AG04450 (cell line): ENCODE measurements at regions not wholly inside any gene's neighbourhood (a gene's known extent, or its start where the extent isn't known, plus 50 kb on each side); places are given as distances from the start of the nearest gene placed in this dataset.

Experiments
- CTCF ChIA-PET: fragments of 300-600, 350-600 bp; formaldehyde crosslinking; extraction: SDS; loops from one replicate; lab custom pipeline; 2022; ENCODE audit warnings: antibody characterized with exemption, inconsistent platforms; lab: Charles Lee
- POLR2A ChIA-PET: fragments of 350-600 bp; formaldehyde crosslinking; extraction: SDS; loops from one replicate; lab custom pipeline; 2021; ENCODE audit warnings: antibody characterized with exemption, inconsistent platforms; lab: Yijun Ruan, JAX
- DNase-seq: peaks from one replicate; pipeline ENCODE4 v3.0.0-alpha.2; 2011; ENCODE audit warnings: low read depth, low spot score
- H3K27ac ChIP-seq: one replicate; pipeline ENCODE4 v1.5.1; 2012; ENCODE audit warnings: low read depth, low read length, control low read depth
- H3K27me3 ChIP-seq: one replicate; pipeline ENCODE4 v1.6.0; 2012; ENCODE audit warnings: low read length; ENCODE audit not compliant: control insufficient read depth, insufficient read depth
- H3K4me3 ChIP-seq: 2 replicates; pipeline ENCODE4 v1.5.1; 2011; ENCODE audit warnings: mild to moderate bottlenecking, low read depth, low read length, control low read depth
- H3K9me3 ChIP-seq: 2 replicates; pipeline ENCODE4 v1.5.1; 2012; ENCODE audit warnings: low read length; ENCODE audit not compliant: control insufficient read depth, insufficient read depth
- CTCF ChIP-seq: IDR thresholded peaks from 2 replicates; pipeline ENCODE4 v1.5.1; 2011; ENCODE audit warnings: low read depth, low read length, control low read depth, inconsistent platforms

GRCh38 chrX:150254909-150255308 is 108.2 kb upstream of the MAMLD1 start:
- TF ChIP-seq CTCF, result no peak
- no peak for DNase-seq
- no peaks in the 10 kb centered on the region for H3K9me3 ChIP-seq
- no peak overlapping the region for H3K4me3 ChIP-seq
- ChIA-PET POLR2A (no interaction called here), CTCF (no interaction called here)
- H3K27ac ChIP-seq, result no peak overlapping the region
- no peaks in the 10 kb centered on the region for H3K27me3 ChIP-seq

GRCh38 chrX:150255441-150256296 is 107.4 kb upstream of the MAMLD1 start:
- no peak for DNase-seq
- Histone ChIP-seq H3K27me3 (no peaks in the 10 kb centered on the region), H3K9me3 (no peaks in the 10 kb centered on the region), H3K27ac (no peak overlapping the region), H3K4me3 (no peak overlapping the region)
- ChIA-PET POLR2A (no interaction called here), CTCF (no interaction called here)
- TF ChIP-seq CTCF, result no peak

DNA sequence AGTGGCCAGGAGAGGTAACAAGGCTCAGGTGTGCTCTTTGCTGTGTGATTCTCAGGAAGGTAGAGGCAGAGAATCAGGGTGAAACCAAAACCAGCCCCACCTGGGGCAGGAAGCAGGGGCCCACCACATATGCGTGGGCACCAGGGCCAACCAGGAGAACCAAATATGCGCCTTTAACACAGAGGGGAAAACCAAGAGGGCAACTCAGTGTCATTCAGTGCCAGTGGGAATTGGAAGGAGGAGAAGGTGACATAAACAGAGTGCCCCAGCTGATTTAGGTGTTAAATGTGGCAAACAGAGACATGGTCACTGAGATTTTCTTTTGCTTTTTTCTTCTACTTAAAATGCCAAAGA is 106.8 kb upstream of the MAMLD1 start:
- CTCF ChIA-PET, result no interaction called here
- POLR2A ChIA-PET, result no interaction called here

GRCh38 chrX:150257353-150258175 is 105.6 kb upstream of the MAMLD1 start:
- ChIA-PET CTCF (no interaction called here), POLR2A (no interaction called here)
- no peaks in the 10 kb centered on the region for H3K9me3 ChIP-seq
- H3K4me3 ChIP-seq, result no peak overlapping the region
- no peak overlapping the region for H3K27ac ChIP-seq
- no peaks in the 10 kb centered on the region for H3K27me3 ChIP-seq
- no peak for DNase-seq
- TF ChIP-seq CTCF, result no peak

More for the DNA sequence above, 106.8 kb upstream of the MAMLD1 start:
- no peak for TF ChIP-seq CTCF
- DNase-seq, result no peak
- Histone ChIP-seq H3K9me3 (no peaks in the 10 kb centered on the region), H3K4me3 (no peak overlapping the region), H3K27ac (no peak overlapping the region), H3K27me3 (no peaks in the 10 kb centered on the region)

- POLR2A ChIA-PET, result no interaction called here
- TF ChIP-seq CTCF, result no peak
- CTCF ChIA-PET, result no interaction called here
- no peak overlapping the region for H3K4me3 ChIP-seq
- no peak overlapping the region for H3K27ac ChIP-seq
- H3K27me3 ChIP-seq, result no peaks in the 10 kb centered on the region
- DNase-seq, result no peak
- H3K9me3 ChIP-seq, result no peaks in the 10 kb centered on the region
Observed at GRCh38 chrX:150258176-150258425, 105.0 kb upstream of the MAMLD1 start.
